Ishikawa (cell line): ENCODE measurements at regions not wholly inside any gene's neighbourhood (a gene's known extent, or its start where the extent isn't known, plus 50 kb on each side); places are given as distances from the start of the nearest gene placed in this dataset.

Experiments used
- EP300 ChIP-seq: IDR thresholded peaks from 2 replicates; pipeline ENCODE4 v1.6.1; 2012; ENCODE audit warnings: borderline replicate concordance
- TEAD4 ChIP-seq: IDR thresholded peaks from 2 replicates; pipeline ENCODE4 v1.6.1; 2012
- YY1 ChIP-seq: IDR thresholded peaks from 2 replicates; pipeline ENCODE4 v1.6.1; 2012; ENCODE audit warnings: low read depth
- ZBTB7A ChIP-seq: IDR thresholded peaks from 2 replicates; pipeline ENCODE4 v1.6.1; 2012; ENCODE audit warnings: low read depth
- TF ChIP-seq, protein P1 (sequence below): IDR thresholded peaks from 2 replicates; pipeline ENCODE4 v1.6.1; 2012; ENCODE audit warnings: low read depth, mild to moderate bottlenecking
- TF ChIP-seq, protein P2 (sequence below): IDR thresholded peaks from 2 replicates; pipeline ENCODE4 v1.6.1; 2012
- TF ChIP-seq, protein P3 (sequence below): IDR thresholded peaks from 2 replicates; pipeline ENCODE4 v1.6.1; 2012

DNA sequence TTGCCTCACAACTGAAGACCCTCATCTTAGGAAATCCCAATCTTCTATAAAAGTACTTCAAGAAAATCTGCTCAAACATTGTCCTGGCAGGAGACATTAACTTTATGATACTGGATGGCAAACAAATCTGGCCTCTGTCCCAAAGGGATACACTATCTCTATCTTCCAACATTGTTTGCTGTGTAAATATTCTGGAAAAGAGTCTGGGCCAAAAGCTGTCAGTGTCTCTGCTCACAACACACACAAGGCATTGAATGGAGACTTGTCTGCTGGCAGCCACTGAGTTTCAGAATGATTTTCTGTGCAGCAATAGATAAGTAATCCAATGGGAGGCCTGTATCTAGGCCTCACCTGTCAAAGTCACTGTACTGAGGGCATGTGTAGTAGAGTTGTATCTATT lies 471.1 kb downstream of the DMAC1 start:
- TF ChIP-seq, protein P1, sequence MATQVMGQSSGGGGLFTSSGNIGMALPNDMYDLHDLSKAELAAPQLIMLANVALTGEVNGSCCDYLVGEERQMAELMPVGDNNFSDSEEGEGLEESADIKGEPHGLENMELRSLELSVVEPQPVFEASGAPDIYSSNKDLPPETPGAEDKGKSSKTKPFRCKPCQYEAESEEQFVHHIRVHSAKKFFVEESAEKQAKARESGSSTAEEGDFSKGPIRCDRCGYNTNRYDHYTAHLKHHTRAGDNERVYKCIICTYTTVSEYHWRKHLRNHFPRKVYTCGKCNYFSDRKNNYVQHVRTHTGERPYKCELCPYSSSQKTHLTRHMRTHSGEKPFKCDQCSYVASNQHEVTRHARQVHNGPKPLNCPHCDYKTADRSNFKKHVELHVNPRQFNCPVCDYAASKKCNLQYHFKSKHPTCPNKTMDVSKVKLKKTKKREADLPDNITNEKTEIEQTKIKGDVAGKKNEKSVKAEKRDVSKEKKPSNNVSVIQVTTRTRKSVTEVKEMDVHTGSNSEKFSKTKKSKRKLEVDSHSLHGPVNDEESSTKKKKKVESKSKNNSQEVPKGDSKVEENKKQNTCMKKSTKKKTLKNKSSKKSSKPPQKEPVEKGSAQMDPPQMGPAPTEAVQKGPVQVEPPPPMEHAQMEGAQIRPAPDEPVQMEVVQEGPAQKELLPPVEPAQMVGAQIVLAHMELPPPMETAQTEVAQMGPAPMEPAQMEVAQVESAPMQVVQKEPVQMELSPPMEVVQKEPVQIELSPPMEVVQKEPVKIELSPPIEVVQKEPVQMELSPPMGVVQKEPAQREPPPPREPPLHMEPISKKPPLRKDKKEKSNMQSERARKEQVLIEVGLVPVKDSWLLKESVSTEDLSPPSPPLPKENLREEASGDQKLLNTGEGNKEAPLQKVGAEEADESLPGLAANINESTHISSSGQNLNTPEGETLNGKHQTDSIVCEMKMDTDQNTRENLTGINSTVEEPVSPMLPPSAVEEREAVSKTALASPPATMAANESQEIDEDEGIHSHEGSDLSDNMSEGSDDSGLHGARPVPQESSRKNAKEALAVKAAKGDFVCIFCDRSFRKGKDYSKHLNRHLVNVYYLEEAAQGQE, result no peak
- TF ChIP-seq YY1 (no peak), TEAD4 (no peak), EP300 (no peak), ZBTB7A (no peak)
- TF ChIP-seq, protein P2, sequence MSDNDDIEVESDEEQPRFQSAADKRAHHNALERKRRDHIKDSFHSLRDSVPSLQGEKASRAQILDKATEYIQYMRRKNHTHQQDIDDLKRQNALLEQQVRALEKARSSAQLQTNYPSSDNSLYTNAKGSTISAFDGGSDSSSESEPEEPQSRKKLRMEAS, result no peak
- TF ChIP-seq, protein P3, sequence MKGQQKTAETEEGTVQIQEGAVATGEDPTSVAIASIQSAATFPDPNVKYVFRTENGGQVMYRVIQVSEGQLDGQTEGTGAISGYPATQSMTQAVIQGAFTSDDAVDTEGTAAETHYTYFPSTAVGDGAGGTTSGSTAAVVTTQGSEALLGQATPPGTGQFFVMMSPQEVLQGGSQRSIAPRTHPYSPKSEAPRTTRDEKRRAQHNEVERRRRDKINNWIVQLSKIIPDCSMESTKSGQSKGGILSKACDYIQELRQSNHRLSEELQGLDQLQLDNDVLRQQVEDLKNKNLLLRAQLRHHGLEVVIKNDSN, result no peak
